PC-3 (cell line): ENCODE measurements at regions not wholly inside any gene's neighbourhood (a gene's known extent, or its start where the extent isn't known, plus 50 kb on each side); places are given as distances from the start of the nearest gene placed in this dataset.

Experiments used
- EZH2 ChIP-seq: fragments of 300-600 bp; sonication (generic); IDR thresholded peaks from one replicate; pipeline ENCODE4 v1.6.1; 2017; ENCODE audit warnings: antibody characterized with exemption, mild to moderate bottlenecking, low read length; ENCODE audit not compliant: unreplicated experiment
- TF ChIP-seq, protein P1 (sequence below): fragments of 300-600 bp; sonication (generic); conservative IDR thresholded peaks from 2 replicates; pipeline ENCODE4 v1.5.1; 2017; ENCODE audit warnings: antibody characterized with exemption, low read depth, mild to moderate bottlenecking, low read length

DNA sequence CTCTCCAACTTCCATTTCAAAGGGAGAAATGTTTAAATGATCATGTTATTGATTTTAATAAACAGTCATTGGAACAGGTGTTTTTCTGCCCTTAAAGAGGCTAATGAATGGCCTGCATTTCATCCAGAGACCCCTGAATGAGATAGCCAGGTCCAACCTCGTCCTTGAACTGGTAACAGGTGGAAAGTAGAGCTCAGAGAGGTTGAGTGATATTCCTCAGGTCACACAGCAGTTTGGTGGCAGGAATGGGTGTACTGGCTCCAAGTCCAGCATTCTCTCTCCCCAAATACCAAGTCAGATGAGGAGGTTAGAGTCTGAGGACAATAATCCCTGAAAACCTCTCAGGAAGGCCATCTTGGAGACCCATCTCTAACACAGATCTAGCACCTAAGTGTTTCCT, 81.7 kb upstream of the ANO1 start:
- TF ChIP-seq, protein P1, sequence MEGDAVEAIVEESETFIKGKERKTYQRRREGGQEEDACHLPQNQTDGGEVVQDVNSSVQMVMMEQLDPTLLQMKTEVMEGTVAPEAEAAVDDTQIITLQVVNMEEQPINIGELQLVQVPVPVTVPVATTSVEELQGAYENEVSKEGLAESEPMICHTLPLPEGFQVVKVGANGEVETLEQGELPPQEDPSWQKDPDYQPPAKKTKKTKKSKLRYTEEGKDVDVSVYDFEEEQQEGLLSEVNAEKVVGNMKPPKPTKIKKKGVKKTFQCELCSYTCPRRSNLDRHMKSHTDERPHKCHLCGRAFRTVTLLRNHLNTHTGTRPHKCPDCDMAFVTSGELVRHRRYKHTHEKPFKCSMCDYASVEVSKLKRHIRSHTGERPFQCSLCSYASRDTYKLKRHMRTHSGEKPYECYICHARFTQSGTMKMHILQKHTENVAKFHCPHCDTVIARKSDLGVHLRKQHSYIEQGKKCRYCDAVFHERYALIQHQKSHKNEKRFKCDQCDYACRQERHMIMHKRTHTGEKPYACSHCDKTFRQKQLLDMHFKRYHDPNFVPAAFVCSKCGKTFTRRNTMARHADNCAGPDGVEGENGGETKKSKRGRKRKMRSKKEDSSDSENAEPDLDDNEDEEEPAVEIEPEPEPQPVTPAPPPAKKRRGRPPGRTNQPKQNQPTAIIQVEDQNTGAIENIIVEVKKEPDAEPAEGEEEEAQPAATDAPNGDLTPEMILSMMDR = no peak
- no peak for TF ChIP-seq EZH2
